Breast epithelium (tissue), 3 donors: ENCODE measurements at regions not wholly inside any gene's neighbourhood (a gene's known extent, or its start where the extent isn't known, plus 50 kb on each side); places are given as distances from the start of the nearest gene placed in this dataset.

ENCODE experiments used
- CTCF ChIP-seq, 3 donors: fragments of 450-650 bp; IDR thresholded peaks; one replicate each; pipeline ENCODE4 v1.5.1; 2016 to 2017; ENCODE audit warnings: antibody characterized with exemption in 3 of 3, mild to moderate bottlenecking in 3 of 3, moderate library complexity in 3 of 3
- POLR2A ChIP-seq: fragments of 450-650 bp; IDR thresholded peaks from one replicate; pipeline ENCODE4 v1.6.1; 2016; ENCODE audit warnings: antibody characterized with exemption, mild to moderate bottlenecking, moderate library complexity

- TF ChIP-seq CTCF (IDR thresholded peaks at IDR 0.05) (peak; percentile 27 to 73 (median 66)), POLR2A (no peak)
Measured at GRCh38 chr9:86413971-86414880, 60.0 kb upstream of the TUT7 start.
